NCI-H187 treated with DMSO at 0.1 percent for 48 hours (cell line): ENCODE measurements at regions not wholly inside any gene's neighbourhood (a gene's known extent, or its start where the extent isn't known, plus 50 kb on each side); places are given as distances from the start of the nearest gene placed in this dataset.

Experiments used
- DNase-seq: peaks from one replicate; lab custom pipeline; 2025; lab: John Stamatoyannopoulos, UW

- DNase-seq, result no peak
Measured at GRCh38 chr18:40558706-40559392, 1396.2 kb upstream of the PIK3C3 start.

- DNase-seq, result no peak
Measured at GRCh38 chr18:40555914-40556313, 1399.1 kb upstream of the PIK3C3 start.

- DNase-seq, result no peak
Measured at GRCh38 chr18:40553029-40553428, 1402.0 kb upstream of the PIK3C3 start.

GRCh38 chr18:40546875-40547274 lies 1408.2 kb upstream of the PIK3C3 start:
- DNase-seq, result no peak

GRCh38 chr18:40534723-40535122 lies 1420.3 kb upstream of the PIK3C3 start:
- DNase-seq, result no peak

- no peak for DNase-seq
Measured at GRCh38 chr18:40532046-40532445, 1423.0 kb upstream of the PIK3C3 start.

- DNase-seq, result no peak
Measured at GRCh38 chr18:40531051-40531450, 1424.0 kb upstream of the PIK3C3 start.

GRCh38 chr18:40529478-40529877 lies 1425.6 kb upstream of the PIK3C3 start:
- DNase-seq, result no peak

GRCh38 chr18:40524881-40525280 lies 1430.2 kb upstream of the PIK3C3 start:
- no peak for DNase-seq

GRCh38 chr18:40523287-40523686 lies 1431.7 kb upstream of the PIK3C3 start:
- DNase-seq, result no peak

- DNase-seq, result no peak
Measured at GRCh38 chr18:40501026-40501425, 1454.0 kb upstream of the PIK3C3 start.

GRCh38 chr18:40494603-40495002 lies 1460.4 kb upstream of the PIK3C3 start:
- DNase-seq, result no peak

GRCh38 chr18:40493316-40493715 lies 1461.7 kb upstream of the PIK3C3 start:
- no peak for DNase-seq

- DNase-seq, result peak; percentile 46
Measured at GRCh38 chr18:40489301-40489700, 1465.7 kb upstream of the PIK3C3 start.

- DNase-seq, result no peak
Measured at GRCh38 chr18:40485318-40485717, 1469.7 kb upstream of the PIK3C3 start.

GRCh38 chr18:40473221-40474029 lies 1481.6 kb upstream of the PIK3C3 start:
- no peak for DNase-seq

- DNase-seq, result no peak
Measured at GRCh38 chr18:40470723-40471122, 1484.3 kb upstream of the PIK3C3 start.

GRCh38 chr18:40469851-40470250 lies 1485.2 kb upstream of the PIK3C3 start:
- no peak for DNase-seq

- DNase-seq, result no peak
Measured at GRCh38 chr18:40469316-40469715, 1485.7 kb upstream of the PIK3C3 start.

- DNase-seq, result no peak
Measured at GRCh38 chr18:40464032-40464431, 1491.0 kb upstream of the PIK3C3 start.

GRCh38 chr18:40453903-40454302 lies 1501.1 kb upstream of the PIK3C3 start:
- no peak for DNase-seq

GRCh38 chr18:40452599-40452998 lies 1502.4 kb upstream of the PIK3C3 start:
- no peak for DNase-seq

GRCh38 chr18:40450751-40451150 lies 1504.3 kb upstream of the PIK3C3 start:
- no peak for DNase-seq

GRCh38 chr18:40447820-40448219 lies 1507.2 kb upstream of the PIK3C3 start:
- no peak for DNase-seq
